HG03108 (cell line): ENCODE measurements at regions not wholly inside any gene's neighbourhood (a gene's known extent, or its start where the extent isn't known, plus 50 kb on each side); places are given as distances from the start of the nearest gene placed in this dataset.

Experiments
- ATAC-seq: cut with Tn5 transposase; IDR thresholded peaks from one replicate; pipeline ENCODE4 v1.9.1; 2021; ENCODE audit warnings: moderate library complexity; ENCODE audit not compliant: unreplicated experiment

DNA sequence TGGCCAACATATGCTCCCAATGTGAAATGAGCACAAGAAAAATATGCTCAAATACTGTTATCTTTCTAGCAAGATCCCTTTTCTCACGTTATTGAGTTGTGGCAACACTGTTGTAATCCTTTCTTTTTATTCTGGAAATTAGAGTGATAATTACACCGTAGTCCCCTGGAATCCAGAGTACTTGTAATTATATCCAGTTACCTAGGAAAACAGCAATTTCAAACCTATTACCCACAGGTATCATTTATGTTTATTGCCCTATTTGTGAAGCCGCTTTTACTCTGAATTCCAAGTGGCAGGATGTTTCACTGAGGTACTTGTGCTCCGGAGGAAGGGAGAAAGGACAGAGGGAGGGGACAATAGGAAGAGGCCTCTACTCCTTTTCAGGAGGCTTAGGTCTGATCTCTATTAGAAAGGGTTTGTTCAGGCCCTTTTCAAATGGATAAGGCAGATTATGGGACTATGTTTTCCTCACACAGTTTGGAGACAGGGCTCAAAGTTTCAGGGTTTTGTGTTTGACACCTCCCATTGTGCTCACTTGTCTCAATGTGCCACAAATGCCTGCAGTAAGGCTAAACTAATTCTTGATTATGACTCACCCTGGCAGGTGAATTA is 646.6 kb downstream of the TUSC7 start:
- no peak for ATAC-seq

DNA sequence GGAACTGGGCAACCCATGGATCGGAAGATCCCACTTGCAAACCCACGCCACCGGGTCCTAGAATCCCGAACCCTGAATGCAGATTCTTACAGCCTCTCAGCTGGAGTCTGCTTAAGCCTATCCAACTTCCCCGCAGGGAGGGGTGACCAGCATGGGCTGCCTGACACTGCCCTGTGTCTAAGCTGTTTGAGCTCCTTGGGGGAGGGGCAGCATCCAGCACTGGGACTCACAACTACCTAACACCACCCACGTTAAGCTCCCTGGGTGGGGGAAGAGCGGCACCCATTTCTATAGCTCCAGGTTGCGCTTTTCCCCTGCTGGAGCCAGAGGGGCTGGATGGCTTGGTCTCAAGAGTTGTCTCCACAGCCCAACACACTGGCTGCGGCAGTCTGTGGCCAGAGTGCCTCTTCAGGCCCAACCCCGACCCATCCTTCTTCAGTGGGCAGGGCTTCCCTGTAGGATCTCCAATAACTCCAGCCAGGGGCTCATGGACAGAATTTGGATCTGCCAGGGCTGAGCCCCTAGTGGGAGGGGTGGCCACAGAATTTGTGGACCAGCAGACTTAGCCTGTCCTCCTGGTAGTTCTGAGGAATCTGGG is 649.2 kb downstream of the TUSC7 start:
- ATAC-seq, result no peak

DNA sequence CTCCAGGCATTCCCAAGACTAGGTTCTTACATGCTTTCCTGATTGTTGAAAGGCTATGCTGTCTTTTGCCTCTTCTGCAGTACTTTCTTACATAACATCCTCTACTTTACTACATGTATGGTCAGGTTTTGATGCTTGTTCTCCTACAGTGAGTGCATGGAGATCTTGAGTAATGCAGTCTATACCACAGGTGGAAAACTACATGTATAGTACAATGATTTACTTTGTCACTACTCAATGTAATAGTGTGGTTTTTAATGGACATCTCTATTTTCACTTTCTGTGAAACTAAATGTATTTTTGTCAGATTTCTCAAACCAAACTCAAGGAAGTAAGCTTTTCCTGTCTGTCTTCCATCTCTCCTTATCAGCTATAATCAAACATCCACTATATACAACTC is 657.0 kb downstream of the TUSC7 start:
- ATAC-seq, result no peak

DNA sequence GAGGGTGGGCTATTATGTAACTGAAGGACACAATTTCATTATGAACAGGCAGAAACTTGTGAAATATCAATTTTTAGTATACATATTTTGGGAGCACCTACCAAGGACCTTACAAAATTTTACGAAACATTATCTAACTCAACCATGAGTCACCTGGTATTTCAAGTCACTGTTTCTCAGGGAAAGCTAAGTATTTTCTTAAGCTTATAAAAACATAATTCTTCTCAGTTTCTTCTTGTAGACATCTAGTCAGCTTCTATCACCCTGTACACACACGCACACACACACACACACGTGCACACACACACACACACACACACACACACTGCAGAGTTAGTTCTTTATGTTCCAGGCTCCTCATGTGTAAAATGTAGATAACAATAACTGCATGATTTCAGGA is 658.3 kb downstream of the TUSC7 start:
- no peak for ATAC-seq

DNA sequence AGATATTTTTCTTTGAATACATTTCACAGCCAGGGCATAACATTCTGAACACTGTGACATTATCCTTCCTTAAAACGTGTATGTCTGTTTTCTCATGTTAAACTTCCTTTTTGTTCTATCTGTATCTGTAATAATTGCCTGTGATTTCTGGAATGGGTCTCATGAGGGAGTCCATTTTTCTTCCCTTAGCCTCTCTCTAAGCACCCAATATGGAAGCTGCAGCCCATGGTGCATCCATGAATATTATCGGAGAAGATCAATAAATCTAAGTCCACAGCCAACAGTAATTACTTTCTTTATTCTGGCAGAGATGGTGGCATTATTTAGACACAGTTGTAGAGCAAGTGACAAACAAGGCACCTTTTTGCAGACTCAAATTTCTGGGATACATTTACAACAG is 671.1 kb downstream of the TUSC7 start:
- ATAC-seq, result no peak

DNA sequence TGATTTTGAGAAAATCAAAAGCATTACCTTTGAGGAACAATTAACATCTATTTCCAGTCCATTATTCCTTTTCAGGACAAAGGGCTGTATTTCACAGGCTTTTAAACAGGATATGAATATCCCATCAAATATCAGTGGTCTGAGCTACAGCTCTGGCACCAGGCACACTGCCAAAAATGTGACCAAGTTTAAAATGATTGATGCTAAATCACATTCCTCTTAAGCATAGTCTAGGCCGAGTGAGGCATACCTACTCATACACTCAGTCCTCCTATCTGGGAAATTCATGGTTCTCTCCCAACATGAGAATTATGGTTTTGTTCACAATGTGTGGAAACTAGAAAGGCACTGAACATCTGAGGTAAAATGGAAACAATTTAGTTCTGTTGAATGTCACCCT is 683.5 kb downstream of the TUSC7 start:
- no peak for ATAC-seq

DNA sequence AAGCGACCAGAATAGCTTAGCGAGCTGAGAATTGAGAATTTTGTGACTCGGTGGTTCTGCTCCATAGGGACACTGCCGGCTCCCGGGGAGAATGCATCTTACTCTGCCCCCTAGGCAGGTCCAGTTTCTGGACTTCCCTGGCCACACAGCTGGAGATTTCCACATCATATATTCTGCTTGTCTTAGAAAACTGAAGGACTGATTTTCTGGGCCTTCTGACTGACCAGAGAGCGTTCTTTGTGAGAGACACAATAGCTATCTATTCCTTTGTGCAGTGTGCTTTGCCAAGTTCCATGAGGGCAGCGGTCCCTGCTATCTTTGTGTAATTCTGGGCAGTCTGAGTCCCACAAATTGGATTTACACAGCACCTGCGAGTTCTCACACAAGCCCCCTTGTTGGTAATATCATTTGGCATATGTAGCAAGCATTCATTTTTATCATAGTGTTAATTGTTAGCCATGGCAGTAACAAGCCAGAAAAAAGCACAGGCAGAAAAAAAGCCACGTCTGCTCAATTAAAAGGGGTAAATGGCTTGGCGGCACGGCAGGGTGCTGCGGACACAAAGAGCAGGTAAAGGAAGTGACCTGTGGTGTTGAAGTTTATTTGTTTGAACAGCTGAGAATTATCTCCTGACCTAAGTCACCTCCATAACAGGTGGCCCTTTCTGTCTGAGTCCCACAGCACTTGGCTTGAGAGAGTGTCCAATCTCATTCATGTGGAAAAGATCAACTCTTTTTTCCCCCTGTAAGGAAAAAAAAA is 688.7 kb downstream of the TUSC7 start:
- no peak for ATAC-seq

DNA sequence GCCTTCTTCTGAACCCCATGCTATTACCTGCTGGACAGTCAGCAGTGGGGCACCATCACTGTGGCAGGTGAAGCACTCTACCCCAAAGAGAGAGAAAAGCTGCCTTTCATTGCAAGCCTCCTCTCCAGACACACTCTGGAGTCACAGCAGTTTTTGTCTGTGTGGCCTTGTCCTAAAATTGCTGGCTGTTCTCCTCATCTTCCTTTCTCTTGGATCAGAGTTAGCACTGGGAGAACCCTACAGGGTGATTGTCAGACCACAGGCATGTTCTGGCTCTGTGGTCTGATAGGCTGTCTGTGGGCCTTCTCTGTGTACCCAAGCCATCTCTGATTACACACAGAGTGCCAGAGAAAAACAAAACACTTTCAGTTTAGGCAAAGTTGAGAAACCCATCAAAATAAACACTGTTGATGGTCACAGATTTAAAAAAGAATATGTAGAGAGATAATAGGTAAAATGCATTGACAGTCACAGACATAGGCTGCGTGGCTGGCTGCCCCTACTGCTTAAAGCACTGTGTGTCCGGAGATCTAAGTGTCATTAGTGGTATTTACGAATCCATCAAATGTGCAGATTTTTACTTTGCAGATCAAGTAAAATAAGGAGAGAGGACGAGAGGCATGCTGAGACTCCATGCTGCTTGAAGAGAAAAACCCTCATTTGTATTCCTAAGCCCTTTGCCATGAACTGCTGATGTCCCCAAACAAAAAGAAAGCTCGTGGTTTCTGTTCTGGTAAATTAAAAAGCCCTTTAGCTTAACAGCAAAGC is 689.9 kb downstream of the TUSC7 start:
- no peak for ATAC-seq

DNA sequence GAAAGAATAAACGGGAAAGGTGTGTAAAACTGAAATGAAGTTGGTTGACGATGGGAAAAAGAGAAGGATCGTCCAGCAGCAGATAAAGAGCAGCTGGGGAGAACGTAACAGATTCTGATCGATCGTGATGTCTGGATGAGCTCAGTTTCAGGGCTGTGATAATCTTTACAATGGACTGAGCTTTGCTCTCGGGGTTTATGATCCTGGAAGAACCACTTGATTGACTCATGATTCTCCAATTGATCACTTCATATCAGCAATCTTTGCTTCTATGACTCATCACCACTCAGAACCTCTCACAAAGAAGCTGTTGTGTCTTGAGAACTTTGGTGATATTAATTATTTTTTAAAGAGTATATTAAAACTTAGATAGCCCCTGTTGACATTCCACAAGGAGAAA is 690.7 kb downstream of the TUSC7 start:
- ATAC-seq, result no peak

DNA sequence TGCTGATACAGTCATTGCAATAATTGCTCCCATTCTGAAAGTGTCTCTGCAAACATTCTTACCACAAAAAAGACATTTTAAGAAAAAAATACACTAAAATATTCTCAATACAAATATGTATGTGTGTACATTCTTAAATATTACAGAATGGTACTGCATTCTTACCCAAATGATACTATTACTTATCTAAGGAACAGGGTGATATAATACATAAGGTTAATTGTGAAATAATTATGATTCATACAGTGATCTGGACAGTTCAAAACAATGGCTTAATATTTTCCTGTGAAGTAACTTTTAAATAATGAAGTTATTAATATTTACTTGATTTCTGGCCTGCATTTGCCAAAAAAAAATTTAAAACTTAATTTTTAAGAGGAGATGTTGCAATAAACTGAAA is 694.6 kb downstream of the TUSC7 start:
- ATAC-seq, result no peak

DNA sequence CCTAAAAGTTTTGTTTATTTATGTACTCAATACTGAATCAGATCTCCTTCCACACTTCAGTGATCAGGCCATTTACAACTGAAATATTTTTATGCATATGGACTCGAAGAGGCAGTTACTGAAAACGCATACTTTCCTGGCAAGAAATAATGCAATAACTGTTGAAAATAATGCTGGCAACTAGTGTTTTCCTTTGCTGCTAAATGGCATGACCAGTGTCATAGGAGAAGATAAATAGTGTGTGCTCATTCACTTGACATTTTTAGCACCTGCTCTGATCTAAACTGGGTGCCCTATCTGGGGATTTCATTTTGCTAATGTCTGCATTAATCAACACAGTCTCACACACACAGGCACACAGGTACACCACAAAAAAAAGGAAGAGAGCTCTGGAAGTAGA is 695.2 kb downstream of the TUSC7 start:
- ATAC-seq, result no peak

DNA sequence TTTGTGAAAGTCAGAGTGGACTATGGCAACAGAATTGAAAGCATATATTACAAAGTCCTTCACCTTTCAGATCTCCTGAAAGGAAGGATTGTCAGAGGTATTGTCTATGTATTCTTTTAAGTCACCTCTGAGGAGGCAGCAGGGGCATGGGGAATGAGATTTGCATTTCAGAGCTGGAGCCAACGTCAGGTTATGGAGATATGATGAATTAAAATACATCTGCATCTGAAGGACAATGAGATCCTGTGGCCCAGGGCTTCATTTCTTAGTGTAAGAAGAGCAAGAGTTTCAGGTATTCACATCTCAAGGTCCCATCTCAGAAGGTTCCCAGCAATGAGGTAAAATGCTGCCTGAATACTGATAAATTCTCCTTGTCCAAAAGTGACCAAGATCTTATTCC is 695.8 kb downstream of the TUSC7 start:
- ATAC-seq, result no peak

DNA sequence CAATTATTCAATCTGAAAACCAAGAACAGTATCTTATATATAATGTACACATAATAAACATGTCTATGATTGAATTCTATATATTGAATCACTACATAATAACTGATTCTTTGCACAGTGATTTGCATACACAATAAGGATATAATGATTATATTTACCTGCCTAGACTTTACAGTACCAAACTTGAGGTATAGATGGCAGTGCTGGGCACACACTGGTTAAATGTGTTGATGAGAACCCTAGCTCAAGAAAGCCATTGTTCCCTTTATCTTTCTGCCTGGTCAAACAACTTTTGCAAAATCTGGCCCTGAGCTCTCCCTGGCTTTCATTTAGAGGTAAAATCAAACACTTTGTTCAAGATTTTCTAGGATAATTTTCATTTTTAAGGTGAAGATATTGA is 697.7 kb downstream of the TUSC7 start:
- ATAC-seq, result no peak

DNA sequence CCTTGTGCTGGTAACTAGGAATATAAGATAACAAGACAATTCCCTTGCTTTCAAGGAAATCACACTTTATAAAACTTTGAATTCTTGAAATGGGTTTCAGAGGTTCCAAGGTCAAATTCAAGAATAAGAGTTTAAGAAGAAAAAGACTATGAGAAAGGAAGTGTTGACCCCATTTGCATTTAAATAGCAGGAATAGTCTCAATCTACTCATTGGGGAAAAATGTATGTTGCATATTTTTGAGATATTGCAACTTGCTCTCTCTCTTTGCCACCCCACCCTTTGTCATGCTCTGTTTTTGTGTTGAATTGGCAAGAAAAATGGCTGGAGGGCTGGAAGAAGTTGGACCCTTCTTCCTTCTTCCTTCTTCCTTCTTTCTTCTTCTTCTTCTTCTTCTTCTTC is 699.2 kb downstream of the TUSC7 start:
- ATAC-seq, result no peak

DNA sequence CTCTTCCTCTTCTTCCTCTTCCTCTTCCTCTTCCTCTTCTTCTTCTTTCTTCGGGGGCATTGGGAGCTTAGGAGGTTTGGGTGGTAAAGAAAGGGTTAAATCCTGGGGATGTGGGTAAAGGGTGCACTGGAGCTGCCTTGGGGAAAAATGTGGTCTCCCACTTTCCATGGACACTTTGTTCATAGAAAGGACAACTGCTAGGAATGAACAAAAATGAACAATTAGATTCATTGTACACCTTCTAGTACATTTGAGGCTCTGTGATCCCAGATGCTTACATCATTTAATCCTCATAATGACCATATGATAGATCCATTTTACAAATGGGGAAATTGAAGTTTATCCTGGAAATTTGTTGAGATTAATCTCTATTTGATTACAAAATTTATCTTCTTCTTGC is 699.7 kb downstream of the TUSC7 start:
- no peak for ATAC-seq

DNA sequence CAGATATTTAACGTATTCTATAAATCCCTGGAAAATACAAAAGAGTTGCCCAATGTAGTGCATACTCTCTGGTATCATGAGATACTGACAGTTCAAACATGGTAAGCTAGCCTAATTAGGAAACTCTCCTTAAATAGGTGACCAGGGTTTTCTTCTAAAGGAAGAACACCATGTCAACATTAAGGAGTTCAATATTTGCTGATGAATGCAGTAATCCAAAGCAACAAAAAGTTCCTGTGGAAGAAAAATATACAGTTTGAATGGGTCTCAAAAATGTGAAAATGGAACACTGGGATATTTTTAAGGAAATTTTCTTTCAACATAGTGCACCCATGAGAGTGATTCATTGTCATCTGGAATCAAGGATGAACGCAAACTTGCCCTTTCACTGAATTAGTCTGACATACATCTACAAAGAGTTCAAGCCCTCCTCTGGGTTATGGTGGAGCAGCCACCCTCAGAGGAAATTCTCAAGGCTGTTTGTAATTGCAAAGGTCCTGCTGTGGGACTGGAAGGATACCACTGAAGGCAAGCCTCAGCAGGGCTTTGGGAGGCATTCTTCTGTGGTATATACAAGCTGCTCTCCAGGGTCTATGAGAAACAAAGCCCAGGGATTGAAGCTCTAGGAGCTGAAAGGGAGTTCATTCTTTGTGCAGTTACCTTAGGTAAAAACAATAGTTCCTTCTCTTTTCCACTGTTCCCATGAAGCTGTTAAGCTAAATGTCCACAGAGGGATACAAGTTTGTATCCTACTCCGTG is 700.3 kb downstream of the TUSC7 start:
- ATAC-seq, result no peak

DNA sequence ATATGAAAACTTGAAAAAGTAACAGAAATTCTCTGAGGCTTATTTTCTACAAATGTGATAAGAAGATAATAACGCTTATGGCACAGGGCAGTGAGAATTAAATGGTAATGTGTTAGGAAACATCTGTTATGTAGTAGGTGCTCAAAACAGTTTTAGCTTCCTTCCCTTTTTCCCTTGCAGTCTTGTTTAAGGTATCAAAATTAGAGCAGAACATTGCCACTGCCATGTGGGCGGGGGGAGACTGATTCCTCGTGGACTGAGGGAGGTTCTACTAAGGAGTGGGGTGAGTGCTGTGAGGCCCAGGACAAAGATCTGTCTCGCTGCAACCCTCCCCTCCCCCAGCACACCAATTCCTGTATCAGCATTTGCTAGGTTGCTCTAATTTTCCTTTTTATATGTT is 702.4 kb downstream of the TUSC7 start:
- no peak for ATAC-seq

DNA sequence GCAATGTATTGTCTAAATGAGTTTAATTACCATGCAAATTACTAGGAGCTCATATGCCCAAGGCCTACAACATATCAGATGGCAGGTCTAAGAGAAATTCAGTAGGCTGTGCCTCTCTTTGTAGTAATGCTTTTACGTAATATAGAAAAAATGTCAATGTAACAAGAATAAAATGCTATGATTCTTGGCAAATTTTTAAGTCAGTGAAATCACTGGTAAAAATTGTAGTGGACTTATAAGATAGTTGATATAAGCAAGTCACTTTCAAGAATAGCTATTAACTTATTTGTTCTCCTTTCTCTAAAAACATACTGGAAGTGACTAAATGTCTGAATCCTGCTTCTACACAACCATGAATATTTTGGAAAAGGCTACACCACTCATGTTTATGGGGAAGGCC is 707.8 kb downstream of the TUSC7 start:
- no peak for ATAC-seq

DNA sequence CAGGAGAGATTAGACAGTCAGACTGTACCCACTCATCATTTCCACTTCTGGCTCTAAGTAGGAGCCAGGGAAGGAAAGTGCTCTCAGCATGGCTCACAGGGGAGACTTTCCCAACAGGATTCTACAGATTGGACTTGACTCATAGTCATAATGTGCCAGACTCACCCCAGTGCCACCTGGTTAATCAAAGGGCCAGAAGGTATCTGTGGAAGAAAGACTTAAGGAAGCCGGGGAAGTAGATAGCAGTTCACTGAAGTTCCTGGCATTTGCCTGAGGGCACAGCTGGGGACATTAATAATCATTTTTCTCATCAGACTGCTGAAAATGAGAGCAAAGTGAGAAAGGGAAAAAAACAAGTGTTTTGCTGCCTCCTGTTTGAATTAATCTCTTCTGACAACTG is 717.5 kb downstream of the TUSC7 start:
- no peak for ATAC-seq

DNA sequence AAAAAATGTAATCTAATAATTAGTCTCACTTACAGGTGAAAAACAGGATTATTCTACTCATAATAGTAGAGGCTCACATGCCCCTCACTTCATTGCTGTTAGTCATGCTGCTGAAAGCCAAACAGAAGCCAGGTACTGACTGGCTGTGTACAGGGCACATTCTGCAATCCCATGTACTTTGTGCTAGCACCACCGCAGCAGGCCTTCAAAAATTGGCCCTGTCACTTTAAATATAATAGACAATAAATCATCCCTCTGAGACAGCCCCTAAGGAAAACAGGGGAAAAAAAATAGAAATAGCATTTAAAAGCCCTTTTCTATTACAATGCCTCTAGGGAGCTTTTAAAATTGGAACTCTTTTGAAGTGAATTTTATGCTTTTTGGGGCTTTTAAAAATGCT is 723.8 kb downstream of the TUSC7 start:
- no peak for ATAC-seq
